Duodenal mucosa (tissue), 2 donors: ENCODE measurements at regions not wholly inside any gene's neighbourhood (a gene's known extent, or its start where the extent isn't known, plus 50 kb on each side); places are given as distances from the start of the nearest gene placed in this dataset.

Source experiments
- H3K27ac ChIP-seq: one replicate; pipeline ENCODE4 v1.7.0; 2013; ENCODE audit warnings: low read depth, low read length
- H3K27me3 ChIP-seq, 2 donors: one replicate each; pipeline ENCODE4 v1.7.0; 2013; ENCODE audit warnings: low read length in 2 of 2, control low read depth in 1 of 2; ENCODE audit not compliant: insufficient read depth in 2 of 2, control insufficient read depth in 1 of 2
- H3K36me3 ChIP-seq, 2 donors: one replicate each; pipeline ENCODE4 v1.7.0; 2013; ENCODE audit warnings: low read length in 2 of 2, control low read depth in 1 of 2; ENCODE audit not compliant: insufficient read depth in 2 of 2, control insufficient read depth in 1 of 2
- H3K4me1 ChIP-seq, 2 donors: one replicate each; pipeline ENCODE4 v1.7.0; 2013; ENCODE audit warnings: low read length in 2 of 2, control low read depth in 1 of 2; ENCODE audit not compliant: insufficient read depth in 2 of 2, control insufficient read depth in 1 of 2
- H3K4me3 ChIP-seq, 2 donors: one replicate each; pipeline ENCODE4 v1.7.0; 2013; ENCODE audit warnings: low read length in 2 of 2, low read depth in 1 of 2
- H3K9ac ChIP-seq, 2 donors: one replicate each; pipeline ENCODE4 v1.7.0; 2013; ENCODE audit warnings: low read length in 2 of 2, low read depth in 1 of 2
- H3K9me3 ChIP-seq, 2 donors: one replicate each; pipeline ENCODE4 v1.7.0; 2013; ENCODE audit warnings: low read length in 2 of 2, control low read depth in 1 of 2; ENCODE audit not compliant: control insufficient read depth in 1 of 2

- H3K27me3 ChIP-seq: no peaks in the 10 kb centered on the region
- H3K4me1 ChIP-seq: no peaks in the 10 kb centered on the region
- H3K9me3 ChIP-seq: peaks cover 0 to 4% of the 10 kb centered on the region in 2 donors
- no peak overlapping the region for H3K9ac ChIP-seq
- no peaks in the 10 kb centered on the region for H3K36me3 ChIP-seq
- H3K4me3 ChIP-seq: no peak overlapping the region
- no peak overlapping the region for H3K27ac ChIP-seq
Observed at GRCh38 chr6:81241126-81242041, 511.1 kb downstream of the TENT5A start.

- Histone ChIP-seq H3K9me3 (no peaks in the 10 kb centered on the region), H3K9ac (no peak overlapping the region), H3K4me3 (no peak overlapping the region), H3K27ac (no peak overlapping the region), H3K4me1 (no peaks in the 10 kb centered on the region), H3K27me3 (no peaks in the 10 kb centered on the region), H3K36me3 (no peaks in the 10 kb centered on the region)
Observed at GRCh38 chr6:81238390-81238789, 514.1 kb downstream of the TENT5A start.

- Histone ChIP-seq H3K27me3 (no peaks in the 10 kb centered on the region), H3K9ac (no peak overlapping the region), H3K36me3 (no peaks in the 10 kb centered on the region), H3K27ac (no peak overlapping the region), H3K4me1 (no peaks in the 10 kb centered on the region), H3K9me3 (no peaks in the 10 kb centered on the region), H3K4me3 (no peak overlapping the region)
Observed at GRCh38 chr6:81237226-81237625, 515.3 kb downstream of the TENT5A start.

- Histone ChIP-seq H3K4me3 (no peak overlapping the region), H3K9ac (no peak overlapping the region), H3K27ac (no peak overlapping the region), H3K9me3 (no peaks in the 10 kb centered on the region), H3K27me3 (no peaks in the 10 kb centered on the region), H3K36me3 (no peaks in the 10 kb centered on the region), H3K4me1 (no peaks in the 10 kb centered on the region)
Observed at GRCh38 chr6:81235512-81235911, 517.0 kb downstream of the TENT5A start.

DNA sequence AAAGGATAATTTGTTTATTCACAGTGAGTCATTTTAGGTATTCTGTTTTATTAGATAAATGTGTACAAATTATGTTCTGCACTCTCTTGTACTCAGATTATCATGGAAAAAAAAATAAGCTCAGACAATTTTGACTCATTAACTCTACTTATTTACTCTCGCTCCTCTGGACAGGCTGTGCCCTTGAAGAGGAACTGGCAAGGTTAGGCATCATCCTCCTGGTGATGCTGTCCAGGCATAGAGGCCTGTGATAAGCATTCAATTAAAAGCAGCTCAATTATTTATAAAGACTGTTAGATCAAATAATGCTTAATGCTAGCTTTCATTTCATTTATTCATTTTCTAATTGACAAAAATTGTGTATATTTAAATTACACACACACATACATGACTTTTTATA, 518.5 kb downstream of the TENT5A start:
- Histone ChIP-seq H3K9me3 (no peaks in the 10 kb centered on the region), H3K9ac (no peak overlapping the region), H3K4me1 (no peaks in the 10 kb centered on the region), H3K4me3 (no peak overlapping the region), H3K36me3 (no peaks in the 10 kb centered on the region), H3K27ac (no peak overlapping the region), H3K27me3 (no peaks in the 10 kb centered on the region)

DNA sequence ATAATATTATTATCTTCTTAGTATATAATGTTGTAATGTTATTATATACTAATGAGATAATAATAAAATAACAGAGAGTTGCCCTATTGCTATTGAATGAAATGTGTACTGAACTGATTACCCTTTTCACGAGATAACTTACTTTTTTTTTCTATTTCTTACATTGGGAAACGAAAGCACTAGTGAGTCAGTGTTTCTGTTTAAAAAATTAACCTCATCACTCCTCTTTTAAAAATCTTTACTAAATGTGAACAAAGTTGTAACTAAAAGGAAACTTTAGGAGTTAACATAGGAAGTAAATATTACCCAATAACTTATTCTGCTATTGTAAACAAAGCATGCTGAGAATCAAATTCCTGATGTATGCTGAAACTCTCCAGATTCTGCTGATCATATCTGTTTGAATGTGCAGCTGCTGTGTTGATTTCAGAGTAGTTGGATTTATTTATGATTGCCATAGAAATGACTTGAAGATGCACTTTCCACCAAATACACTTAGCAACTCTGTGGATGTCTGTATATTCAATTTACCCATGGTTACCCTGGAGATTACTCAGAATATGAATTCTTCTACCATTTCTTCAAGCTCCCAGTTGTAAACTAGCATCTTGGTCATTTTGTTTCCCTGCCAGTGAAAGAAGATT, 523.4 kb downstream of the TENT5A start:
- no peaks in the 10 kb centered on the region for H3K4me1 ChIP-seq
- no peaks in the 10 kb centered on the region for H3K36me3 ChIP-seq
- H3K4me3 ChIP-seq: no peak overlapping the region
- no peaks in the 10 kb centered on the region for H3K9me3 ChIP-seq
- H3K9ac ChIP-seq: no peak overlapping the region
- no peak overlapping the region for H3K27ac ChIP-seq
- H3K27me3 ChIP-seq: no peaks in the 10 kb centered on the region

DNA sequence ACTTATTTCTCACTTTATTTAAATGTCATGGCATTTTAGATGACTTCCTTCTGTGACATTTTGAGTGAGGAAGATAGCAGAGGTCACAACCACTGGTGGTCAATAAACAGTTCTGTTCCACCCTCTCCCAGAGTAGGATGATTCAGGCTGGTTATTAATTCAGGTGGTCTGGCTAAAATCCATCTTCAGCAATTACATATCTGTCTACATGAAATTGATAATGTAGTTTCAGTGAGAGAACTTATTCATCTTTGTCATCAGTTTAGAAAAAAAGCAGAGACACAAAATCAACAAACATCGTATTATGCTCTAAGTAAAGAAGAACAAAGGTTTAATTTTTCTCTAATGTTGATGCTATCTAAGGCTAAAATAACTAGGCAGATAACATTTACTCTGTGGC, 525.5 kb downstream of the TENT5A start:
- Histone ChIP-seq H3K36me3 (no peaks in the 10 kb centered on the region), H3K27ac (no peak overlapping the region)

GRCh38 chr6:81216668-81217067, 535.8 kb downstream of the TENT5A start:
- H3K27ac ChIP-seq: no peak overlapping the region
- H3K4me1 ChIP-seq: no peaks in the 10 kb centered on the region
- no peaks in the 10 kb centered on the region for H3K36me3 ChIP-seq
- no peak overlapping the region for H3K9ac ChIP-seq
- no peaks in the 10 kb centered on the region for H3K27me3 ChIP-seq
- no peak overlapping the region for H3K4me3 ChIP-seq
- H3K9me3 ChIP-seq: peaks cover 0 to 3% of the 10 kb centered on the region in 2 donors

More for the DNA sequence above, 525.5 kb downstream of the TENT5A start:
- Histone ChIP-seq H3K4me1 (no peaks in the 10 kb centered on the region), H3K4me3 (no peak overlapping the region), H3K9me3 (no peaks in the 10 kb centered on the region), H3K9ac (no peak overlapping the region), H3K27me3 (no peaks in the 10 kb centered on the region)

DNA sequence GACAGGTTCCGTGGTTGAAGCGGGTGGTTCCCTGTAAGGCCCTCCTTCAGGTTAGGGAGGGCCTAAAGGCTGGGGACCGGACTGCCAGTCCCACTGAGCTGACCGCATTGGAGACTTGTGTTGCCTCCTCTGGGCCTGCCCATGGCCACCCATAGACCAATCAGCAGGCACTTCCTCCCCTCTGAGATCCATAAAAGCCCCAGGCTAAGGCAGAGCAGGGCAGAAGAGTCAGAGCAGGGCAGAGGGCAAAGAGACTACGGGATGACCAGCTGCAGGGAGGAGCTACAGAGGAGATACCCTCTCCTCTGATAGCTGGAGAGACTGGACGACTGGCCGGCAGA, 537.4 kb downstream of the TENT5A start:
- Histone ChIP-seq H3K27me3 (no peaks in the 10 kb centered on the region), H3K27ac (no peak overlapping the region), H3K9ac (no peak overlapping the region), H3K36me3 (no peaks in the 10 kb centered on the region), H3K9me3 (peaks cover 0 to 3% of the 10 kb centered on the region in 2 donors), H3K4me1 (no peaks in the 10 kb centered on the region), H3K4me3 (no peak overlapping the region)

GRCh38 chr6:81214414-81215091, 537.9 kb downstream of the TENT5A start:
- Histone ChIP-seq H3K27ac (no peak overlapping the region), H3K9ac (no peak overlapping the region), H3K36me3 (no peaks in the 10 kb centered on the region), H3K4me3 (no peak overlapping the region), H3K9me3 (peaks cover 0 to 3% of the 10 kb centered on the region in 2 donors), H3K27me3 (no peaks in the 10 kb centered on the region), H3K4me1 (no peaks in the 10 kb centered on the region)
